ENCODE measurements at regions not wholly inside any gene's neighbourhood (a gene's known extent, or its start where the extent isn't known, plus 50 kb on each side); places are given as distances from the start of the nearest gene placed in this dataset.

- no peak overlapping the region for H3K4me2 ChIP-seq (ENCODE audit: insufficient read depth, low read length)
- DNase-seq (ENCODE audit: insufficient read length, low spot score, missing footprints) = no peak
- H3K9me3 ChIP-seq (ENCODE audit: low read depth, low read length) = no peaks in the 10 kb centered on the region
- no peaks in the 10 kb centered on the region for H3K79me2 ChIP-seq (ENCODE audit: insufficient read depth, low read length)
- no peaks in the 10 kb centered on the region for H4K20me1 ChIP-seq (ENCODE audit: insufficient read depth, low read length)
- no peak for TF ChIP-seq CTCF (IDR thresholded peaks at IDR 0.05; ENCODE audit: extremely low read depth, low read depth, low read length)
- no peak overlapping the region for H3K27ac ChIP-seq (ENCODE audit: low read depth, low read length)
- H3K27me3 ChIP-seq (ENCODE audit: insufficient read depth, low read length) = no peaks in the 10 kb centered on the region
- H3K4me1 ChIP-seq (ENCODE audit: insufficient read depth, low read length) = no peaks in the 10 kb centered on the region
- no peak overlapping the region for H3K4me3 ChIP-seq (ENCODE audit: insufficient read depth, low read length)
- H2AFZ ChIP-seq (ENCODE audit: low read length) = no peak overlapping the region
- H3K36me3 ChIP-seq (ENCODE audit: insufficient read depth, low read length) = no peaks in the 10 kb centered on the region
Measured at GRCh38 chr9:118088090-118088489, 383.9 kb downstream of the TLR4 start.

- Histone ChIP-seq H3K27me3 (ENCODE audit: insufficient read depth, low read length) (no peaks in the 10 kb centered on the region), H3K4me2 (ENCODE audit: insufficient read depth, low read length) (no peak overlapping the region)
Measured at GRCh38 chr9:118091226-118091625, 387.0 kb downstream of the TLR4 start.

GRCh38 chr9:118091711-118092500, 387.7 kb downstream of the TLR4 start:
- Histone ChIP-seq H3K4me1 (ENCODE audit: insufficient read depth, low read length) (no peaks in the 10 kb centered on the region), H3K4me2 (ENCODE audit: insufficient read depth, low read length) (no peak overlapping the region), H4K20me1 (ENCODE audit: insufficient read depth, low read length) (no peaks in the 10 kb centered on the region), H3K79me2 (ENCODE audit: insufficient read depth, low read length) (no peaks in the 10 kb centered on the region), H3K36me3 (ENCODE audit: insufficient read depth, low read length) (no peaks in the 10 kb centered on the region), H2AFZ (ENCODE audit: low read length) (no peak overlapping the region), H3K27ac (ENCODE audit: low read depth, low read length) (no peak overlapping the region), H3K9me3 (ENCODE audit: low read depth, low read length) (no peaks in the 10 kb centered on the region), H3K27me3 (ENCODE audit: insufficient read depth, low read length) (no peaks in the 10 kb centered on the region), H3K4me3 (ENCODE audit: insufficient read depth, low read length) (no peak overlapping the region)
- DNase-seq (ENCODE audit: insufficient read length, low spot score, missing footprints) = no peak
- no peak for TF ChIP-seq CTCF (IDR thresholded peaks at IDR 0.05; ENCODE audit: extremely low read depth, low read depth, low read length)

More at GRCh38 chr9:118091226-118091625, 387.0 kb downstream of the TLR4 start:
- Histone ChIP-seq H2AFZ (ENCODE audit: low read length) (no peak overlapping the region), H3K27ac (ENCODE audit: low read depth, low read length) (no peak overlapping the region), H3K4me3 (ENCODE audit: insufficient read depth, low read length) (no peak overlapping the region), H3K9me3 (ENCODE audit: low read depth, low read length) (no peaks in the 10 kb centered on the region), H3K79me2 (ENCODE audit: insufficient read depth, low read length) (no peaks in the 10 kb centered on the region), H3K4me1 (ENCODE audit: insufficient read depth, low read length) (no peaks in the 10 kb centered on the region), H4K20me1 (ENCODE audit: insufficient read depth, low read length) (no peaks in the 10 kb centered on the region), H3K36me3 (ENCODE audit: insufficient read depth, low read length) (no peaks in the 10 kb centered on the region)
- no peak for DNase-seq (ENCODE audit: insufficient read length, low spot score, missing footprints)
- TF ChIP-seq CTCF (IDR thresholded peaks at IDR 0.05; ENCODE audit: extremely low read depth, low read depth, low read length) = no peak

- Histone ChIP-seq H3K4me2 (ENCODE audit: insufficient read depth, low read length) (no peak overlapping the region), H3K27ac (ENCODE audit: low read depth, low read length) (no peak overlapping the region), H3K36me3 (ENCODE audit: insufficient read depth, low read length) (no peaks in the 10 kb centered on the region), H3K4me1 (ENCODE audit: insufficient read depth, low read length) (no peaks in the 10 kb centered on the region), H3K27me3 (ENCODE audit: insufficient read depth, low read length) (no peaks in the 10 kb centered on the region), H3K4me3 (ENCODE audit: insufficient read depth, low read length) (no peak overlapping the region), H2AFZ (ENCODE audit: low read length) (no peak overlapping the region), H3K9me3 (ENCODE audit: low read depth, low read length) (no peaks in the 10 kb centered on the region), H4K20me1 (ENCODE audit: insufficient read depth, low read length) (no peaks in the 10 kb centered on the region), H3K79me2 (ENCODE audit: insufficient read depth, low read length) (no peaks in the 10 kb centered on the region)
- no peak for DNase-seq (ENCODE audit: insufficient read length, low spot score, missing footprints)
- TF ChIP-seq CTCF (IDR thresholded peaks at IDR 0.05; ENCODE audit: extremely low read depth, low read depth, low read length) = no peak
Measured at GRCh38 chr9:118094387-118094786, 390.2 kb downstream of the TLR4 start.
